ENCODE measurements at regions not wholly inside any gene's neighbourhood (a gene's known extent, or its start where the extent isn't known, plus 50 kb on each side); places are given as distances from the start of the nearest gene placed in this dataset.

DNA sequence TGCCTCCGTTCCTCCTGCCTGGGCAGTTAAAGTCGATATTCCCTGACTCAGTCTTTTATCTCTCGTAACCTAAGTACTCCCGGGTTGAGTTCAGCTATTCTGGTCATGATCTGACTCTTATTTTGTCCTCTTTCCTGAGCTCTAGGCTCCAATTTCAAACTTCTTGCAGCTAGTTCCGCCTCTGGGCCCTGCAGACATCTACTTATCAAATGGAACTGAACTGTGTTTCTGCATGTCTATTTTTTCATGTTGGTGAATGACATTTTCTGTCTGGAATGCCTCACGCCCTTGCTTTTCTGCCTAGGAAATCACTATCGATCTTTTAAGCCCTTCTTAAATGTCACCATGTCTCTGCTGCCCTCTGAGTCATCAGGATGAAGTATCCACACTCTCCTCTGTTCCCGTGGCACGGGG lies 101.5 kb downstream of the VAPA start:
- H3K9me3 ChIP-seq, result no peaks in the 10 kb centered on the region
- intact Hi-C loops (cut with micrococcal nuclease; ENCODE audit: unreplicated experiment), result loop anchor here (5.0 kb wide), 1 partner anchor 48 kb away; no protein-coding TSS in a partner anchor
- POLR2A ChIA-PET, result no interaction called here
- H3K4me3 Mint-ChIP-seq (ENCODE audit: unreplicated experiment), result no peak overlapping the region
- CTCF ChIA-PET, result no interaction called here
- peaks cover 10% of the 10 kb centered on the region for H3K9me3 Mint-ChIP-seq (ENCODE audit: unreplicated experiment)
- TF ChIP-seq, protein P1, sequence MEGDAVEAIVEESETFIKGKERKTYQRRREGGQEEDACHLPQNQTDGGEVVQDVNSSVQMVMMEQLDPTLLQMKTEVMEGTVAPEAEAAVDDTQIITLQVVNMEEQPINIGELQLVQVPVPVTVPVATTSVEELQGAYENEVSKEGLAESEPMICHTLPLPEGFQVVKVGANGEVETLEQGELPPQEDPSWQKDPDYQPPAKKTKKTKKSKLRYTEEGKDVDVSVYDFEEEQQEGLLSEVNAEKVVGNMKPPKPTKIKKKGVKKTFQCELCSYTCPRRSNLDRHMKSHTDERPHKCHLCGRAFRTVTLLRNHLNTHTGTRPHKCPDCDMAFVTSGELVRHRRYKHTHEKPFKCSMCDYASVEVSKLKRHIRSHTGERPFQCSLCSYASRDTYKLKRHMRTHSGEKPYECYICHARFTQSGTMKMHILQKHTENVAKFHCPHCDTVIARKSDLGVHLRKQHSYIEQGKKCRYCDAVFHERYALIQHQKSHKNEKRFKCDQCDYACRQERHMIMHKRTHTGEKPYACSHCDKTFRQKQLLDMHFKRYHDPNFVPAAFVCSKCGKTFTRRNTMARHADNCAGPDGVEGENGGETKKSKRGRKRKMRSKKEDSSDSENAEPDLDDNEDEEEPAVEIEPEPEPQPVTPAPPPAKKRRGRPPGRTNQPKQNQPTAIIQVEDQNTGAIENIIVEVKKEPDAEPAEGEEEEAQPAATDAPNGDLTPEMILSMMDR (IDR thresholded peaks at IDR 0.05; ENCODE audit: insufficient read depth in 1 of 2, low read depth in 1 of 2, low read length in 1 of 2, severe bottlenecking in 1 of 2, unreplicated experiment in 1 of 2), result no peak
- H3K27me3 ChIP-seq (replicated peaks; ENCODE audit: control insufficient read depth, insufficient read depth, low read length), result no peaks in the 10 kb centered on the region
- H3K36me3 Mint-ChIP-seq (ENCODE audit: insufficient read depth, unreplicated experiment), result no peaks in the 10 kb centered on the region
- no peak overlapping the region for H3K27ac Mint-ChIP-seq (ENCODE audit: unreplicated experiment)
- peaks cover 26% of the 10 kb centered on the region for H3K4me1 ChIP-seq
- H3K4me1 Mint-ChIP-seq (ENCODE audit: low read depth, unreplicated experiment), result peaks cover 35% of the 10 kb centered on the region
- BruUV-seq (replicated peaks), result no TSS peak
- no peak overlapping the region for H3K4me3 ChIP-seq (ENCODE audit: low read depth, low read length)
- H3K27me3 Mint-ChIP-seq (ENCODE audit: insufficient read depth, unreplicated experiment), result no peaks in the 10 kb centered on the region
- H3K36me3 ChIP-seq (ENCODE audit: control insufficient read depth, insufficient read depth, low read length), result no peaks in the 10 kb centered on the region
- peak in 1 of 2 experiments; percentile 4 for DNase-seq

DNA sequence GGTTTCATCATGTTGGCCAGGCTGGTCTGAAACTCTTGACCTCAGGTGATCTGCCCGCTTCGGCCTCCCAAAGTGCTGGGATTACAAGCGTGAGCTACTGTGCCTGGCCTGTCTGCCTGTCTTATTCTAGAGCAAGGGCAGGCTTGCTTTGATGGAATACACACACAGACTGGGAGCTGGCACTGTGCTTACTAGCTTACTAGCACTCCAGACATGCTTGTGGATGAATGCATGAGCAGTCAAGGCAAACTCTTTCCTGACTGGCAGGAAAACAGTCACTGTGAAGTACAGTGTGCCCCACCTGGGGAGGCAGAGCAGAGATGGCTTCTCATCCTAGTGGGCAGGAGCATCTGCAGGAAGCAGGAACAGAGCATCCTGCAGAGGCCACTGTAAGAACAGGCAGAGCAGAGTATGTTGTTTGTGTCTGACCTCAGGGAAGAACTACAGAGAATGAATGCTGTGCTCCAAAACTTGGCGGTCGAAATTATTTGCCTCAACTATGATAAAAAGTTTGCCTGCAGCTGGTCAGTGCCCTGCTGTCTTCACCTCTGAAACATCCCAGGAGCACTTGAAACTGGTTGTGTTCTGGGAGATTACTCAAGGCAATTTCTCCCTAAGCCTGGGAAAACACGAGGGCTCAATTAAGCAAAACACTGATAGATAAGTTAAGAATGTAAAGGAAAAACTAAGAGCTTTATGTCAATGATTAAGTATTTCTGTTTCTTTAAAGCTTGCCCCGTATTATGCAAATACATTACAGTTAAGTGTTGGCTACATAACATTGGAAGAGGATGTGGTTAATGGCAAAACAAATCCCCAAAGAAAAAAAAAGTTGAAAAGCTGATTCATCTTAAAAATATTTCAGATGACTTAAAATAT lies 102.4 kb downstream of the VAPA start:
- Mint-ChIP-seq H3K27me3 (ENCODE audit: insufficient read depth, unreplicated experiment) (no peaks in the 10 kb centered on the region), H3K4me3 (ENCODE audit: unreplicated experiment) (no peak overlapping the region), H3K36me3 (ENCODE audit: insufficient read depth, unreplicated experiment) (no peaks in the 10 kb centered on the region), H3K9me3 (ENCODE audit: unreplicated experiment) (peaks cover 10% of the 10 kb centered on the region), H3K27ac (ENCODE audit: unreplicated experiment) (no peak overlapping the region), H3K4me1 (ENCODE audit: low read depth, unreplicated experiment) (peaks cover 43% of the 10 kb centered on the region)
- no peaks in the 10 kb centered on the region for H3K27me3 ChIP-seq (replicated peaks; ENCODE audit: control insufficient read depth, insufficient read depth, low read length)
- no peaks in the 10 kb centered on the region for H3K9me3 ChIP-seq
- TF ChIP-seq, protein P1 (IDR thresholded peaks at IDR 0.05; ENCODE audit: insufficient read depth in 1 of 2, low read depth in 1 of 2, low read length in 1 of 2, severe bottlenecking in 1 of 2, unreplicated experiment in 1 of 2), result peak in 1 of 2 experiments; percentile 24
- intact Hi-C loops (cut with micrococcal nuclease; ENCODE audit: unreplicated experiment), result loop anchor here (5.0 kb wide), 1 partner anchor 49 kb away; no protein-coding TSS in a partner anchor
- DNase-seq, result peak; percentile 13 to 29
- POLR2A ChIA-PET, result no interaction called here
- no TSS peak for BruUV-seq (replicated peaks)
- CTCF ChIA-PET, result interaction anchor here (1.0 kb wide), 1 partner anchor 137 kb away, joined by 3 read pairs; no protein-coding TSS in a partner anchor
- H3K36me3 ChIP-seq (ENCODE audit: control insufficient read depth, insufficient read depth, low read length), result no peaks in the 10 kb centered on the region
- no peak overlapping the region for H3K4me3 ChIP-seq (ENCODE audit: low read depth, low read length)
- H3K4me1 ChIP-seq, result peaks cover 26% of the 10 kb centered on the region

DNA sequence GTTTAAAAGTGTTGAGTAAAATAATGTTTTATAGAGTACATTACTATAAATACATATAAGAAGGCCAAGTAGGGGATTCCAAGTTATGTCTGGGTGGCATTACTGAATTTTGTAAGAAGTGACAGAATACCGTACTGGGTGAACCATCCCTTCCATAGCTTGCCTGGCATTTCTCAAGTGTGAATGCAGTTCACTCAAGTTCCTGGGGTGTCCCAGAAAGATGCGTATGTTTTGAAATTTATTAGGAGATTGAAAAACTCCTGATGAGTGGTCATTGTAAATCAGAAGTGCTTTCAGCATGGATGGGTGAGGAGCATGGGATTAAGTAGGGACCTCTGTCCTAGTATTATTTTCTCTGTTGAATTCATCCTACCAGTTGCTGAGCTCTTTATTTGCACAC lies 103.2 kb downstream of the VAPA start:
- H3K36me3 Mint-ChIP-seq (ENCODE audit: insufficient read depth, unreplicated experiment), result no peaks in the 10 kb centered on the region
- no TSS peak for BruUV-seq (replicated peaks)
- H3K4me1 Mint-ChIP-seq (ENCODE audit: low read depth, unreplicated experiment), result peaks cover 43% of the 10 kb centered on the region
- no peak overlapping the region for H3K4me3 Mint-ChIP-seq (ENCODE audit: unreplicated experiment)
- Histone ChIP-seq H3K9me3 (no peaks in the 10 kb centered on the region), H3K27me3 (replicated peaks; ENCODE audit: control insufficient read depth, insufficient read depth, low read length) (no peaks in the 10 kb centered on the region), H3K36me3 (ENCODE audit: control insufficient read depth, insufficient read depth, low read length) (no peaks in the 10 kb centered on the region), H3K4me1 (peaks cover 26% of the 10 kb centered on the region), H3K4me3 (ENCODE audit: low read depth, low read length) (no peak overlapping the region)
- TF ChIP-seq, protein P1 (IDR thresholded peaks at IDR 0.05; ENCODE audit: insufficient read depth in 1 of 2, low read depth in 1 of 2, low read length in 1 of 2, severe bottlenecking in 1 of 2, unreplicated experiment in 1 of 2), result no peak
- H3K9me3 Mint-ChIP-seq (ENCODE audit: unreplicated experiment), result peaks cover 10% of the 10 kb centered on the region
- intact Hi-C loops (cut with micrococcal nuclease; ENCODE audit: unreplicated experiment), result loop anchor here (5.0 kb wide), 1 partner anchor 50 kb away; no protein-coding TSS in a partner anchor
- no peak for DNase-seq
- ChIA-PET POLR2A (no interaction called here), CTCF (interaction anchor here (1.0 kb wide), 1 partner anchor 136 kb away, joined by 3 read pairs; no protein-coding TSS in a partner anchor)
- peak overlapping the region; percentile 4 for H3K27ac Mint-ChIP-seq (ENCODE audit: unreplicated experiment)
- no peaks in the 10 kb centered on the region for H3K27me3 Mint-ChIP-seq (ENCODE audit: insufficient read depth, unreplicated experiment)
